Cardiac muscle cell (in vitro differentiated cells and primary cell): ENCODE measurements at regions not wholly inside any gene's neighbourhood (a gene's known extent, or its start where the extent isn't known, plus 50 kb on each side); places are given as distances from the start of the nearest gene placed in this dataset.

Experiments used
- DNase-seq, 2 donors: peaks; one replicate each; pipeline versions ENCODE4 v3.0.0 to v3.0.0-alpha.2; 2010 to 2017; ENCODE audit warnings: low read depth in 1 of 2, low spot score in 1 of 2
- H3K27ac ChIP-seq: fragments of 200-600 bp; sonication (generic); 2 replicates; pipeline ENCODE4 v1.5.1; 2016
- H3K27me3 ChIP-seq: fragments of 200-600 bp; sonication (generic); 2 replicates; pipeline ENCODE4 v1.6.0; 2016; ENCODE audit warnings: control low read depth
- H3K36me3 ChIP-seq: fragments of 200-600 bp; sonication (generic); 2 replicates; pipeline ENCODE4 v1.5.1; 2016; ENCODE audit warnings: control low read depth
- H3K4me1 ChIP-seq: fragments of 200-600 bp; sonication (generic); 2 replicates; pipeline ENCODE4 v1.8.1; 2017; ENCODE audit warnings: low read depth, mild to moderate bottlenecking, mixed run types
- H3K4me3 ChIP-seq: fragments of 200-600 bp; sonication (generic); 2 replicates; pipeline ENCODE4 v1.5.1; 2016; ENCODE audit warnings: mild to moderate bottlenecking
- H3K9me3 ChIP-seq: fragments of 200-600 bp; sonication (generic); 2 replicates; pipeline ENCODE4 v1.5.1; 2017; ENCODE audit warnings: low read depth, mild to moderate bottlenecking, control low read depth
- CTCF ChIP-seq: IDR thresholded peaks from 2 replicates; pipeline ENCODE4 v1.5.1; 2012; ENCODE audit warnings: low read depth, mild to moderate bottlenecking, low read length

GRCh38 chr1:5725855-5726585 lies 266.2 kb downstream of the NPHP4 start:
- DNase-seq = no peak
- no peaks in the 10 kb centered on the region for H3K9me3 ChIP-seq
- no peaks in the 10 kb centered on the region for H3K27me3 ChIP-seq
- peaks cover 11% of the 10 kb centered on the region for H3K4me1 ChIP-seq
- TF ChIP-seq CTCF = no peak
- H3K36me3 ChIP-seq = no peaks in the 10 kb centered on the region
- H3K27ac ChIP-seq = no peak overlapping the region
- H3K4me3 ChIP-seq = no peak overlapping the region

- H3K9me3 ChIP-seq = no peaks in the 10 kb centered on the region
- H3K27me3 ChIP-seq = no peaks in the 10 kb centered on the region
- no peak for DNase-seq
- H3K4me3 ChIP-seq = no peak overlapping the region
- no peak for TF ChIP-seq CTCF
- H3K4me1 ChIP-seq = peaks cover 11% of the 10 kb centered on the region
- no peak overlapping the region for H3K27ac ChIP-seq
- H3K36me3 ChIP-seq = no peaks in the 10 kb centered on the region
Measured at GRCh38 chr1:5725406-5725805, 266.8 kb downstream of the NPHP4 start.

GRCh38 chr1:5724847-5725246 lies 267.4 kb downstream of the NPHP4 start:
- no peak for DNase-seq
- no peak for TF ChIP-seq CTCF
- Histone ChIP-seq H3K9me3 (no peaks in the 10 kb centered on the region), H3K27ac (no peak overlapping the region), H3K27me3 (no peaks in the 10 kb centered on the region), H3K4me3 (no peak overlapping the region), H3K36me3 (no peaks in the 10 kb centered on the region), H3K4me1 (peaks cover 11% of the 10 kb centered on the region)

GRCh38 chr1:5722635-5723164 lies 269.5 kb downstream of the NPHP4 start:
- no peaks in the 10 kb centered on the region for H3K36me3 ChIP-seq

GRCh38 chr1:5721634-5722215 lies 270.5 kb downstream of the NPHP4 start:
- H3K4me3 ChIP-seq = no peak overlapping the region
- TF ChIP-seq CTCF = no peak
- no peaks in the 10 kb centered on the region for H3K4me1 ChIP-seq
- H3K9me3 ChIP-seq = no peaks in the 10 kb centered on the region
- no peaks in the 10 kb centered on the region for H3K36me3 ChIP-seq
- no peak for DNase-seq
- H3K27me3 ChIP-seq = no peaks in the 10 kb centered on the region
- H3K27ac ChIP-seq = no peak overlapping the region

More at GRCh38 chr1:5722635-5723164, 269.5 kb downstream of the NPHP4 start:
- Histone ChIP-seq H3K9me3 (no peaks in the 10 kb centered on the region), H3K27me3 (no peaks in the 10 kb centered on the region), H3K4me1 (peaks cover 6% of the 10 kb centered on the region), H3K4me3 (no peak overlapping the region), H3K27ac (no peak overlapping the region)
- no peak for TF ChIP-seq CTCF
- DNase-seq = no peak
